ENCODE measurements at regions not wholly inside any gene's neighbourhood (a gene's known extent, or its start where the extent isn't known, plus 50 kb on each side); places are given as distances from the start of the nearest gene placed in this dataset.

DNA sequence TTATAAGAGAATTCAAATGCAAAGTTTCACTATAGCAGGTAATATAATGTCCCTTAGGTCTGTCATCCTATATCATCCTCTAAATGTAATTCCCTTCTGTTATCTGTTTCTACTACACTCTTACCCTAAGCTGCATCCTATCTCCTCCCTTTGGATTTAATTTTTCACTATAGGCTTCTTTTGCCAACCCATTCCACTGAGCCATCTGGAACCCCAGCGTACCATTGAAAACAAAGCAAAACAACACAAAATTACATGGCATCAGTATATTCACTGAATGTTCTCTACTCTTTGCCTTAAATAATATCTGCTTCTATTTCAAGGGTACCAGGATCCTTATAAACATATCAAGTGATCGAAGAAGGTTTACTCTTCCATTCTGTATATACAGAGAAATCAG lies 1530.2 kb upstream of the LRRTM3 start:
- no peak overlapping the region for H3K27ac ChIP-seq (ENCODE audit: low read depth, low read length, poor library complexity, severe bottlenecking)
- no peaks in the 10 kb centered on the region for H3K9me3 ChIP-seq (ENCODE audit: low read length)
- no peak overlapping the region for H3K4me2 ChIP-seq (ENCODE audit: low read length)
- H3K4me3 ChIP-seq (ENCODE audit: low read depth, low read length, poor library complexity, severe bottlenecking) = no peak overlapping the region
- no peaks in the 10 kb centered on the region for H3F3A ChIP-seq (ENCODE audit: insufficient read depth, low read length)
- no peaks in the 10 kb centered on the region for H3K9me2 ChIP-seq (ENCODE audit: low read depth, low read length)
- no peak for TF ChIP-seq EZH2 (IDR thresholded peaks at IDR 0.05; ENCODE audit: borderline replicate concordance, low read length)
- TF ChIP-seq, protein P1, sequence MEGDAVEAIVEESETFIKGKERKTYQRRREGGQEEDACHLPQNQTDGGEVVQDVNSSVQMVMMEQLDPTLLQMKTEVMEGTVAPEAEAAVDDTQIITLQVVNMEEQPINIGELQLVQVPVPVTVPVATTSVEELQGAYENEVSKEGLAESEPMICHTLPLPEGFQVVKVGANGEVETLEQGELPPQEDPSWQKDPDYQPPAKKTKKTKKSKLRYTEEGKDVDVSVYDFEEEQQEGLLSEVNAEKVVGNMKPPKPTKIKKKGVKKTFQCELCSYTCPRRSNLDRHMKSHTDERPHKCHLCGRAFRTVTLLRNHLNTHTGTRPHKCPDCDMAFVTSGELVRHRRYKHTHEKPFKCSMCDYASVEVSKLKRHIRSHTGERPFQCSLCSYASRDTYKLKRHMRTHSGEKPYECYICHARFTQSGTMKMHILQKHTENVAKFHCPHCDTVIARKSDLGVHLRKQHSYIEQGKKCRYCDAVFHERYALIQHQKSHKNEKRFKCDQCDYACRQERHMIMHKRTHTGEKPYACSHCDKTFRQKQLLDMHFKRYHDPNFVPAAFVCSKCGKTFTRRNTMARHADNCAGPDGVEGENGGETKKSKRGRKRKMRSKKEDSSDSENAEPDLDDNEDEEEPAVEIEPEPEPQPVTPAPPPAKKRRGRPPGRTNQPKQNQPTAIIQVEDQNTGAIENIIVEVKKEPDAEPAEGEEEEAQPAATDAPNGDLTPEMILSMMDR (IDR thresholded peaks at IDR 0.05; ENCODE audit: low read length) = no peak
- no peaks in the 10 kb centered on the region for H3K4me1 ChIP-seq (ENCODE audit: insufficient read depth, low read length, severe bottlenecking)
- H2AFZ ChIP-seq (ENCODE audit: low read length) = no peak overlapping the region
- H3K36me3 ChIP-seq (ENCODE audit: insufficient read depth, low read length) = no peaks in the 10 kb centered on the region
- no peaks in the 10 kb centered on the region for H3K79me2 ChIP-seq (ENCODE audit: insufficient read depth, low read length)
- H4K20me1 ChIP-seq (ENCODE audit: insufficient read depth, low read length) = no peaks in the 10 kb centered on the region
- H3K9ac ChIP-seq (ENCODE audit: low read length) = no peak overlapping the region
- H3K27me3 ChIP-seq (ENCODE audit: insufficient read depth, low read length) = no peaks in the 10 kb centered on the region

DNA sequence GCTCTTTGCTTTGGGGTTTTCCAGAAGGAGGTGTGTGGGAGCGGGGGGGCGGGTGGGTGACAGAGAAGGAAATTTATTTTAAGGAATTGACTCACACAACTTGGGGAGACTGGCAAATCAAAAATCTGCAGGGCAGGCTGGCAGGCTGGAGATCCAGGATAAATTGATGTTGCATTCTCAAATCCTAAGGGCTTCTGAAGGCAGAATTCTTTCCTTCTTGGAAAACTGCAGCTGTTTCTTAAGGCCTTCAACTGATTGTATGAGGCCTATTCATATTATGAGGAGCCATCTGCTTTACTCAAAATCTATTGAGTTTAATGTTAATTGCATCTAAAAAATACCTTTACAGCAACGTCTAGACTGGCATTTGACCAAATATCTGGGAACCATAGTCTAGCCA lies 1528.8 kb upstream of the LRRTM3 start:
- Histone ChIP-seq H3F3A (ENCODE audit: insufficient read depth, low read length) (no peaks in the 10 kb centered on the region), H3K36me3 (ENCODE audit: insufficient read depth, low read length) (no peaks in the 10 kb centered on the region), H4K20me1 (ENCODE audit: insufficient read depth, low read length) (no peaks in the 10 kb centered on the region), H2AFZ (ENCODE audit: low read length) (no peak overlapping the region), H3K9me2 (ENCODE audit: low read depth, low read length) (no peaks in the 10 kb centered on the region), H3K27me3 (ENCODE audit: insufficient read depth, low read length) (no peaks in the 10 kb centered on the region), H3K4me1 (ENCODE audit: insufficient read depth, low read length, severe bottlenecking) (no peaks in the 10 kb centered on the region), H3K27ac (ENCODE audit: low read depth, low read length, poor library complexity, severe bottlenecking) (no peak overlapping the region), H3K4me3 (ENCODE audit: low read depth, low read length, poor library complexity, severe bottlenecking) (no peak overlapping the region), H3K9ac (ENCODE audit: low read length) (no peak overlapping the region), H3K9me3 (ENCODE audit: low read length) (no peaks in the 10 kb centered on the region), H3K4me2 (ENCODE audit: low read length) (no peak overlapping the region), H3K79me2 (ENCODE audit: insufficient read depth, low read length) (no peaks in the 10 kb centered on the region)
- TF ChIP-seq, protein P1 (IDR thresholded peaks at IDR 0.05; ENCODE audit: low read length) = no peak
- TF ChIP-seq EZH2 (IDR thresholded peaks at IDR 0.05; ENCODE audit: borderline replicate concordance, low read length) = no peak

DNA sequence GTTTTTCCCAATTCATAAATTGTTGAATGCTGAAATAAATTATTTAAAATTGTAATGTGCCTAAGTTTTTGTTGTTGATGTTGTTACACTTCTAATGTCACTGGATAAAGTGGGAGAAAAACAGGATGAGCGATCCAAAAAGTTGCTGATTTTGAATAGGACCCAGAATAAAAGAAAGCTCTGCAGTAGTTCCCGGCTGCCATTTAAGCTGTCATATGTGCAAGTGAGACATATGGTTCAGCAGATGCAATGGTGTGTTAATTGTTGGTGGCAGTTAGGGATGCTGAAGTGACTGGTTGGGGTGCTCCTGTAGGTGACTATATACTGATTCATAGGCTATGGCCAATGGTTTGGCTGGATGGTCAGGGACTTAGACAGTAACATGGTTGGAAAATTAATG lies 1517.4 kb upstream of the LRRTM3 start:
- H3K79me2 ChIP-seq (ENCODE audit: insufficient read depth, low read length) = no peaks in the 10 kb centered on the region
- H3K36me3 ChIP-seq (ENCODE audit: insufficient read depth, low read length) = no peaks in the 10 kb centered on the region
- no peaks in the 10 kb centered on the region for H4K20me1 ChIP-seq (ENCODE audit: insufficient read depth, low read length)
- no peak overlapping the region for H3K9ac ChIP-seq (ENCODE audit: low read length)
- H3K4me3 ChIP-seq (ENCODE audit: low read depth, low read length, poor library complexity, severe bottlenecking) = no peak overlapping the region
- H3K27me3 ChIP-seq (ENCODE audit: insufficient read depth, low read length) = no peaks in the 10 kb centered on the region
- no peak overlapping the region for H2AFZ ChIP-seq (ENCODE audit: low read length)
- H3K9me3 ChIP-seq (ENCODE audit: low read length) = no peaks in the 10 kb centered on the region
- no peaks in the 10 kb centered on the region for H3K4me1 ChIP-seq (ENCODE audit: insufficient read depth, low read length, severe bottlenecking)
- TF ChIP-seq, protein P1 (IDR thresholded peaks at IDR 0.05; ENCODE audit: low read length) = no peak
- no peak for TF ChIP-seq EZH2 (IDR thresholded peaks at IDR 0.05; ENCODE audit: borderline replicate concordance, low read length)
- H3K27ac ChIP-seq (ENCODE audit: low read depth, low read length, poor library complexity, severe bottlenecking) = no peak overlapping the region
- H3F3A ChIP-seq (ENCODE audit: insufficient read depth, low read length) = no peaks in the 10 kb centered on the region
- no peak overlapping the region for H3K4me2 ChIP-seq (ENCODE audit: low read length)
- no peaks in the 10 kb centered on the region for H3K9me2 ChIP-seq (ENCODE audit: low read depth, low read length)
